ENCODE measurements at regions not wholly inside any gene's neighbourhood (a gene's known extent, or its start where the extent isn't known, plus 50 kb on each side); places are given as distances from the start of the nearest gene placed in this dataset.

GRCh38 chr11:98243897-98244296, 776.9 kb upstream of the CNTN5 start:
- TF ChIP-seq POLR2AphosphoS5 (IDR thresholded peaks at IDR 0.05; ENCODE audit: insufficient read depth, low read depth, low read length) (no peak), MAX (IDR thresholded peaks at IDR 0.05; ENCODE audit: insufficient read depth, insufficient read length) (no peak), JUN (IDR thresholded peaks at IDR 0.05; ENCODE audit: borderline replicate concordance, insufficient read depth, insufficient read length, low read depth) (no peak), GATA2 (IDR thresholded peaks at IDR 0.05; ENCODE audit: insufficient read depth, insufficient read length, low read depth, low read length) (no peak), MYC (IDR thresholded peaks at IDR 0.05; ENCODE audit: low read depth, low read length) (no peak), POLR2A (IDR thresholded peaks at IDR 0.05; ENCODE audit: low read depth, low read length) (no peak), FOS (IDR thresholded peaks at IDR 0.05; ENCODE audit: borderline replicate concordance, insufficient read depth, low read length) (no peak), EZH2 (IDR thresholded peaks at IDR 0.05; ENCODE audit: borderline replicate concordance, low read depth, low read length, severe bottlenecking) (no peak)
- TF ChIP-seq, protein P1, sequence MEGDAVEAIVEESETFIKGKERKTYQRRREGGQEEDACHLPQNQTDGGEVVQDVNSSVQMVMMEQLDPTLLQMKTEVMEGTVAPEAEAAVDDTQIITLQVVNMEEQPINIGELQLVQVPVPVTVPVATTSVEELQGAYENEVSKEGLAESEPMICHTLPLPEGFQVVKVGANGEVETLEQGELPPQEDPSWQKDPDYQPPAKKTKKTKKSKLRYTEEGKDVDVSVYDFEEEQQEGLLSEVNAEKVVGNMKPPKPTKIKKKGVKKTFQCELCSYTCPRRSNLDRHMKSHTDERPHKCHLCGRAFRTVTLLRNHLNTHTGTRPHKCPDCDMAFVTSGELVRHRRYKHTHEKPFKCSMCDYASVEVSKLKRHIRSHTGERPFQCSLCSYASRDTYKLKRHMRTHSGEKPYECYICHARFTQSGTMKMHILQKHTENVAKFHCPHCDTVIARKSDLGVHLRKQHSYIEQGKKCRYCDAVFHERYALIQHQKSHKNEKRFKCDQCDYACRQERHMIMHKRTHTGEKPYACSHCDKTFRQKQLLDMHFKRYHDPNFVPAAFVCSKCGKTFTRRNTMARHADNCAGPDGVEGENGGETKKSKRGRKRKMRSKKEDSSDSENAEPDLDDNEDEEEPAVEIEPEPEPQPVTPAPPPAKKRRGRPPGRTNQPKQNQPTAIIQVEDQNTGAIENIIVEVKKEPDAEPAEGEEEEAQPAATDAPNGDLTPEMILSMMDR (IDR thresholded peaks at IDR 0.05; ENCODE audit: extremely low read depth in 1 of 2, insufficient read depth in 1 of 2, low read depth in 1 of 2, low read length in 2 of 2), result no peak
- POLR2A ChIA-PET, result no interaction called here
- Histone ChIP-seq H3K9me1 (replicated peaks; ENCODE audit: control insufficient read depth, extremely low read depth, insufficient read depth, low read length) (no peaks in the 10 kb centered on the region), H3K9me3 (replicated peaks; ENCODE audit: control insufficient read depth, insufficient read depth, low read length) (no peaks in the 10 kb centered on the region), H3K9ac (replicated peaks; ENCODE audit: extremely low read depth, insufficient read depth, low read length) (no peak overlapping the region), H3K4me1 (ENCODE audit: control insufficient read depth, extremely low read depth, insufficient read depth, low read length) (no peaks in the 10 kb centered on the region), H3K4me3 (replicated peaks in 1 of 3; ENCODE audit: insufficient read depth in 1 of 3, low read depth in 1 of 3, low read length in 3 of 3) (no peak overlapping the region), H3K79me2 (ENCODE audit: control insufficient read depth, insufficient read depth, low read length) (no peaks in the 10 kb centered on the region), H2AFZ (ENCODE audit: low read depth, low read length) (no peak overlapping the region), H3K27me3 (ENCODE audit: control insufficient read depth in 2 of 2, insufficient read depth in 2 of 2, low read length in 2 of 2) (no peaks in the 10 kb centered on the region), H3K4me2 (ENCODE audit: insufficient read depth, low read length) (no peak overlapping the region), H4K20me1 (replicated peaks; ENCODE audit: control insufficient read depth, extremely low read depth, insufficient read depth, low read length) (no peaks in the 10 kb centered on the region), H3K36me3 (ENCODE audit: control insufficient read depth in 2 of 2, extremely low read depth in 1 of 2, insufficient read depth in 2 of 2, low read length in 2 of 2) (no peaks in the 10 kb centered on the region), H3K27ac (ENCODE audit: insufficient read depth, low read depth, low read length) (no peak overlapping the region)
- no peak for DNase-seq (ENCODE audit: low read depth, low spot score)
- CTCF ChIA-PET, result no interaction called here
- no peak for FAIRE-seq
- dilution Hi-C loops (cut with MboI; ENCODE audit: extremely low pct_ligation_motif_present, low sequenced_read_pairs), result no loop called here
- intact Hi-C loops (cut with micrococcal nuclease), result no loop called here
- no TSS peak for BruUV-seq (replicated peaks)

Measured in endothelial cell of umbilical vein (primary cell).